GM10266 (cell line): ENCODE measurements at regions not wholly inside any gene's neighbourhood (a gene's known extent, or its start where the extent isn't known, plus 50 kb on each side); places are given as distances from the start of the nearest gene placed in this dataset.

ENCODE experiments used
- DNase-seq: peaks from one replicate; pipeline ENCODE4 v3.0.0; 2012; ENCODE audit errors: extremely low spot score
- CTCF ChIP-seq: IDR thresholded peaks from 2 replicates; pipeline ENCODE4 v1.5.1; 2012; ENCODE audit warnings: mild to moderate bottlenecking, low read depth; ENCODE audit not compliant: control insufficient read depth, insufficient read depth; ENCODE audit errors: missing control alignments

GRCh38 chr1:157202331-157202730 lies 64.1 kb upstream of the ETV3 start:
- DNase-seq, result no peak
- TF ChIP-seq CTCF, result no peak

- no peak for DNase-seq
Observed at GRCh38 chr1:157201767-157202166, 63.6 kb upstream of the ETV3 start.

GRCh38 chr1:157200451-157200850 lies 62.3 kb upstream of the ETV3 start:
- no peak for DNase-seq
- no peak for TF ChIP-seq CTCF

More at GRCh38 chr1:157201767-157202166, 63.6 kb upstream of the ETV3 start:
- TF ChIP-seq CTCF, result no peak

GRCh38 chr1:157199421-157199755 lies 61.2 kb upstream of the ETV3 start:
- no peak for TF ChIP-seq CTCF
- no peak for DNase-seq

GRCh38 chr1:157198619-157199420 lies 60.6 kb upstream of the ETV3 start:
- DNase-seq, result no peak
- TF ChIP-seq CTCF, result no peak

GRCh38 chr1:157197906-157198435 lies 59.8 kb upstream of the ETV3 start:
- TF ChIP-seq CTCF, result no peak
- DNase-seq, result no peak
